Tibial artery (tissue), 4 donors: ENCODE measurements at regions not wholly inside any gene's neighbourhood (a gene's known extent, or its start where the extent isn't known, plus 50 kb on each side); places are given as distances from the start of the nearest gene placed in this dataset.
"Not testable (repeated sequence)": the region's sequence is repeated elsewhere in the genome, so short reads cannot be mapped to it uniquely, and the experiment has no call there.

Experiments used
- DNase-seq, 2 donors: peaks; one replicate each; pipeline ENCODE4 v3.0.0-alpha.2; 2019
- H3K27ac ChIP-seq, 2 donors: fragments of 200-600 bp; sonication (generic) in 1 of 2; 1 replicate in 1 of 2; 2 replicates in 1 of 2; pipeline ENCODE4 v1.5.1; 2018 to 2019; ENCODE audit warnings: mild to moderate bottlenecking in 1 of 2
- H3K27me3 ChIP-seq, 2 donors: fragments of 200-600 bp; sonication (generic) in 1 of 2; one replicate each; pipeline versions ENCODE4 v1.5.1 to v1.6.0; 2016 to 2019
- H3K36me3 ChIP-seq, 3 donors: fragments of 200-600 bp; sonication (generic) in 2 of 3; one replicate each; pipeline ENCODE4 v1.5.1; 2016 to 2019; ENCODE audit warnings: mild to moderate bottlenecking in 2 of 3
- H3K4me1 ChIP-seq, 4 donors: fragments of 200-600 bp; sonication (generic) in 2 of 4; 1 replicate in 3 of 4; 2 replicates in 1 of 4; pipeline ENCODE4 v1.5.1; 2016 to 2019
- H3K4me3 ChIP-seq, 2 donors: fragments of 200-600 bp; sonication (generic) in 1 of 2; 1 replicate in 1 of 2; 2 replicates in 1 of 2; pipeline ENCODE4 v1.5.1; 2018 to 2019; ENCODE audit warnings: mild to moderate bottlenecking in 2 of 2
- H3K9me3 ChIP-seq, 3 donors: fragments of 200-600 bp; sonication (generic) in 1 of 3; one replicate each; pipeline ENCODE4 v1.5.1; 2016 to 2019
- CTCF ChIP-seq, 2 experiments: fragments of 200-600 bp in 1 of 2; fragments of 450-650 bp in 1 of 2; IDR thresholded peaks; one replicate each; pipeline ENCODE4 v1.5.1; 2017 to 2019; ENCODE audit warnings: antibody characterized with exemption in 2 of 2, mild to moderate bottlenecking in 1 of 2, moderate library complexity in 1 of 2
- intact Hi-C: fragments of 100-400 bp; cut with DNase I; formaldehyde crosslinking; loops from one replicate; pipeline ENCODE4 v1.15.0; 2023; ENCODE audit warnings: low total_unique reads

GRCh38 chr9:106174346-106174745 lies 480.0 kb downstream of the TMEM38B start:
- intact Hi-C loops = no loop called here
- Histone ChIP-seq H3K27ac (no peak overlapping the region), H3K27me3 (no peaks in the 10 kb centered on the region), H3K4me3 (no peak overlapping the region), H3K36me3 (no peaks in the 10 kb centered on the region), H3K4me1 (no peaks in the 10 kb centered on the region), H3K9me3 (no peaks in the 10 kb centered on the region)
- DNase-seq = no peak
- TF ChIP-seq CTCF (IDR thresholded peaks at IDR 0.05) = no peak

- no peak overlapping the region for H3K27ac ChIP-seq
- TF ChIP-seq CTCF (IDR thresholded peaks at IDR 0.05) = no peak
- H3K36me3 ChIP-seq = no peaks in the 10 kb centered on the region
- no peaks in the 10 kb centered on the region for H3K4me1 ChIP-seq
- intact Hi-C loops = no loop called here
- no peaks in the 10 kb centered on the region for H3K9me3 ChIP-seq
- DNase-seq = no peak
- no peaks in the 10 kb centered on the region for H3K27me3 ChIP-seq
- no peak overlapping the region for H3K4me3 ChIP-seq
Measured at GRCh38 chr9:106177216-106177615, 482.9 kb downstream of the TMEM38B start.

GRCh38 chr9:106179191-106179590 lies 484.9 kb downstream of the TMEM38B start:
- H3K4me1 ChIP-seq = no peaks in the 10 kb centered on the region
- DNase-seq = no peak
- intact Hi-C loops = no loop called here
- TF ChIP-seq CTCF (IDR thresholded peaks at IDR 0.05) = no peak
- no peak overlapping the region for H3K4me3 ChIP-seq
- H3K27ac ChIP-seq = no peak overlapping the region
- H3K9me3 ChIP-seq = no peaks in the 10 kb centered on the region
- no peaks in the 10 kb centered on the region for H3K36me3 ChIP-seq
- H3K27me3 ChIP-seq = no peaks in the 10 kb centered on the region

- H3K9me3 ChIP-seq, H3K27me3 ChIP-seq, H3K36me3 ChIP-seq, H3K27ac ChIP-seq, DNase-seq, intact Hi-C loops, H3K4me3 ChIP-seq, H3K4me1 ChIP-seq: not testable (repeated sequence)
Measured at GRCh38 chr9:106203815-106204516, 509.6 kb downstream of the TMEM38B start.

GRCh38 chr9:106207298-106207697 lies 513.0 kb downstream of the TMEM38B start:
- peaks cover 0 to 7% (median 3%) of the 10 kb centered on the region in 3 donors for H3K9me3 ChIP-seq
- no peak for DNase-seq
- intact Hi-C loops = no loop called here
- no peak overlapping the region for H3K4me3 ChIP-seq
- no peak for TF ChIP-seq CTCF (IDR thresholded peaks at IDR 0.05)
- H3K4me1 ChIP-seq = no peaks in the 10 kb centered on the region
- no peak overlapping the region for H3K27ac ChIP-seq
- H3K27me3 ChIP-seq = no peaks in the 10 kb centered on the region
- H3K36me3 ChIP-seq = no peaks in the 10 kb centered on the region

GRCh38 chr9:106218427-106218826 lies 524.1 kb downstream of the TMEM38B start:
- intact Hi-C loops = no loop called here

More at GRCh38 chr9:106218427-106218826, 524.1 kb downstream of the TMEM38B start:
- Histone ChIP-seq H3K4me3 (no peak overlapping the region), H3K27ac (no peak overlapping the region), H3K4me1 (no peaks in the 10 kb centered on the region), H3K9me3 (no peaks in the 10 kb centered on the region), H3K36me3 (no peaks in the 10 kb centered on the region), H3K27me3 (no peaks in the 10 kb centered on the region)
- no peak for DNase-seq
- TF ChIP-seq CTCF (IDR thresholded peaks at IDR 0.05) = no peak
